ENCODE measurements at regions not wholly inside any gene's neighbourhood (a gene's known extent, or its start where the extent isn't known, plus 50 kb on each side); places are given as distances from the start of the nearest gene placed in this dataset.

- Histone ChIP-seq H3K4me3 (no peak overlapping the region), H3K4me2 (no peak overlapping the region), H3K4me1 (no peaks in the 10 kb centered on the region), H3K9me3 (no peaks in the 10 kb centered on the region), H3K27ac (no peak overlapping the region)
- ChIA-PET POLR2A (no interaction called here), CTCF (interaction anchor here (0.7 to 1.0 kb wide), 5 partner anchors 12 to 660 kb away, joined by 3 to 5 read pairs (median 3); no protein-coding TSS in a partner anchor)
- TF ChIP-seq FOXS1 (CRISPR knock-in tag; IDR thresholded peaks at IDR 0.05) = no peak
- TF ChIP-seq ELK1 (IDR thresholded peaks at IDR 0.05; ENCODE audit: low read depth, low read length) = no peak
- no peak for TF ChIP-seq ESRRA (IDR thresholded peaks at IDR 0.05; ENCODE audit: borderline replicate concordance, low read length)
- TF ChIP-seq RAD21 (conservative IDR thresholded peaks at IDR 0.05 in 1 of 2, IDR thresholded peaks at IDR 0.05 in 1 of 2) = peak; percentile 45 to 54; a peak in 4 of 5 replicates
- TF ChIP-seq CTCF (IDR thresholded peaks at IDR 0.05) = peak; percentile 50; the same call in 2 of the 3 replicates
- TF ChIP-seq ZC3H11A (IDR thresholded peaks at IDR 0.05) = no peak
- TF ChIP-seq MAFK (IDR thresholded peaks at IDR 0.05; ENCODE audit: partially characterized antibody) = peak; percentile 42
- peak in 1 of 2 experiments; percentile 75; a peak in 2 of 4 replicates for TF ChIP-seq CEBPB (IDR thresholded peaks at IDR 0.05)
- TF ChIP-seq SMC3 (IDR thresholded peaks at IDR 0.05) = peak; percentile 70
- TF ChIP-seq NPAS2 (CRISPR knock-in tag; IDR thresholded peaks at IDR 0.05; ENCODE audit: borderline replicate concordance) = no peak
- no peak for TF ChIP-seq FOSL2 (IDR thresholded peaks at IDR 0.05)
- no peak for TF ChIP-seq FOSL2 (CRISPR knock-in tag; IDR thresholded peaks at IDR 0.05)
- no peak for TF ChIP-seq TP53 (CRISPR knock-in tag; IDR thresholded peaks at IDR 0.05)
- TF ChIP-seq NFE2L2 (conservative IDR thresholded peaks at IDR 0.05; ENCODE audit: low read length) = no peak
- no peak for TF ChIP-seq REST (IDR thresholded peaks at IDR 0.05)
- no peak for TF ChIP-seq MAX (IDR thresholded peaks at IDR 0.05)
- TF ChIP-seq ZFP36 (IDR thresholded peaks at IDR 0.05; ENCODE audit: borderline replicate concordance, partially characterized antibody) = no peak
- no peak for TF ChIP-seq POLR2AphosphoS2 (conservative IDR thresholded peaks at IDR 0.05; ENCODE audit: low read length)
- TF ChIP-seq RFX5 (IDR thresholded peaks at IDR 0.05) = no peak
- DNase-seq (ENCODE audit: low read depth in 1 of 2, low spot score in 1 of 2) (peak; percentile 15 to 49), FAIRE-seq (peak; percentile 39), ATAC-seq (peak; percentile 57 to 71; a peak in 3 of 6 replicates)
- 9% methylated on average over 9 of the region's 11 CpGs for WGBS (ENCODE audit: missing lambda C conversion rate)
Observed at GRCh38 chr10:16116404-16117304, 256.3 kb upstream of the MINDY3 start.

Data from A549 (cell line).